ENCODE measurements at regions not wholly inside any gene's neighbourhood (a gene's known extent, or its start where the extent isn't known, plus 50 kb on each side); places are given as distances from the start of the nearest gene placed in this dataset.

DNA sequence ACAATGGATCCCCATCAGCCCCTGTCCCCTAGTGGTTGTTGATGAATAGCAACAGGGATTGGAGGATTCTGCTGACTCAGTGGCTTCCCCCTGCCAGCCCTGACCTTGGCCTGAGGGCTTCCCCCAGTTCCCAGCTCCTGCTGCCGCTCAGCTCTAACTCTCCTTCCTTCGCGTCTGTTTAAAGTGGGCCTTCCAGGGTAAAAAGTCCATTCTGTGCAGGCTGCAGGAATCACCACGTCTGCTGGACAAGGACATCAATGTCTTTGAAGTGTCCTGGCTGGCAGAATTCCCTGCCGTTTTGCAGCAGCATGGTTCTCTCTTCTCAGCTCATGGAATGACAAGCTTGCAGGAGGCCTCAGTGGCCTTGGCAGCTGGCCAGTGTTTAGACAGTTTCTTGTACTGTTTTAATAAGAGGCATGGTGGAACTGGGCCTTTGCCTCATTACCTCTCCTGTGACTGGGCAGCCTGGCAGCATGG lies 152.5 kb upstream of the STX18 start:
- ChIA-PET CTCF (interaction anchor here (0.6 kb wide), 1 partner anchor 514 kb away, joined by 3 read pairs; no protein-coding TSS in a partner anchor), POLR2A (no interaction called here)
- H3K9ac ChIP-seq (replicated peaks; ENCODE audit: extremely low read depth, insufficient read depth, low read length) = no peak overlapping the region
- FAIRE-seq (no peak), DNase-seq (ENCODE audit: low read depth, low spot score) (no peak)
- no peaks in the 10 kb centered on the region for H4K20me1 ChIP-seq (replicated peaks; ENCODE audit: control insufficient read depth, extremely low read depth, insufficient read depth, low read length)
- no peak overlapping the region for H2AFZ ChIP-seq (ENCODE audit: low read depth, low read length)
- H3K27me3 ChIP-seq (ENCODE audit: control insufficient read depth in 2 of 2, insufficient read depth in 2 of 2, low read length in 2 of 2) = no peaks in the 10 kb centered on the region
- intact Hi-C loops (cut with micrococcal nuclease) (no loop called here), dilution Hi-C loops (cut with MboI; ENCODE audit: extremely low pct_ligation_motif_present, low sequenced_read_pairs) (no loop called here)
- H3K4me1 ChIP-seq (ENCODE audit: control insufficient read depth, extremely low read depth, insufficient read depth, low read length) = no peaks in the 10 kb centered on the region
- H3K9me3 ChIP-seq (replicated peaks; ENCODE audit: control insufficient read depth, insufficient read depth, low read length) = no peaks in the 10 kb centered on the region
- H3K4me2 ChIP-seq (ENCODE audit: insufficient read depth, low read length) = no peak overlapping the region
- BruUV-seq (replicated peaks) = no TSS peak
- no peak overlapping the region for H3K27ac ChIP-seq (ENCODE audit: insufficient read depth, low read depth, low read length)
- no peaks in the 10 kb centered on the region for H3K36me3 ChIP-seq (ENCODE audit: control insufficient read depth in 2 of 2, extremely low read depth in 1 of 2, insufficient read depth in 2 of 2, low read length in 2 of 2)
- no peak overlapping the region for H3K4me3 ChIP-seq (replicated peaks in 1 of 3; ENCODE audit: insufficient read depth in 1 of 3, low read depth in 1 of 3, low read length in 3 of 3)
- no peaks in the 10 kb centered on the region for H3K79me2 ChIP-seq (ENCODE audit: control insufficient read depth, insufficient read depth, low read length)
- TF ChIP-seq JUN (IDR thresholded peaks at IDR 0.05; ENCODE audit: borderline replicate concordance, insufficient read depth, insufficient read length, low read depth) (no peak), POLR2AphosphoS5 (IDR thresholded peaks at IDR 0.05; ENCODE audit: insufficient read depth, low read depth, low read length) (no peak)
- TF ChIP-seq, protein P1, sequence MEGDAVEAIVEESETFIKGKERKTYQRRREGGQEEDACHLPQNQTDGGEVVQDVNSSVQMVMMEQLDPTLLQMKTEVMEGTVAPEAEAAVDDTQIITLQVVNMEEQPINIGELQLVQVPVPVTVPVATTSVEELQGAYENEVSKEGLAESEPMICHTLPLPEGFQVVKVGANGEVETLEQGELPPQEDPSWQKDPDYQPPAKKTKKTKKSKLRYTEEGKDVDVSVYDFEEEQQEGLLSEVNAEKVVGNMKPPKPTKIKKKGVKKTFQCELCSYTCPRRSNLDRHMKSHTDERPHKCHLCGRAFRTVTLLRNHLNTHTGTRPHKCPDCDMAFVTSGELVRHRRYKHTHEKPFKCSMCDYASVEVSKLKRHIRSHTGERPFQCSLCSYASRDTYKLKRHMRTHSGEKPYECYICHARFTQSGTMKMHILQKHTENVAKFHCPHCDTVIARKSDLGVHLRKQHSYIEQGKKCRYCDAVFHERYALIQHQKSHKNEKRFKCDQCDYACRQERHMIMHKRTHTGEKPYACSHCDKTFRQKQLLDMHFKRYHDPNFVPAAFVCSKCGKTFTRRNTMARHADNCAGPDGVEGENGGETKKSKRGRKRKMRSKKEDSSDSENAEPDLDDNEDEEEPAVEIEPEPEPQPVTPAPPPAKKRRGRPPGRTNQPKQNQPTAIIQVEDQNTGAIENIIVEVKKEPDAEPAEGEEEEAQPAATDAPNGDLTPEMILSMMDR (IDR thresholded peaks at IDR 0.05; ENCODE audit: extremely low read depth in 1 of 2, insufficient read depth in 1 of 2, low read depth in 1 of 2, low read length in 2 of 2) = peak; percentile 4 to 16
- H3K9me1 ChIP-seq (replicated peaks; ENCODE audit: control insufficient read depth, extremely low read depth, insufficient read depth, low read length) = no peaks in the 10 kb centered on the region

DNA sequence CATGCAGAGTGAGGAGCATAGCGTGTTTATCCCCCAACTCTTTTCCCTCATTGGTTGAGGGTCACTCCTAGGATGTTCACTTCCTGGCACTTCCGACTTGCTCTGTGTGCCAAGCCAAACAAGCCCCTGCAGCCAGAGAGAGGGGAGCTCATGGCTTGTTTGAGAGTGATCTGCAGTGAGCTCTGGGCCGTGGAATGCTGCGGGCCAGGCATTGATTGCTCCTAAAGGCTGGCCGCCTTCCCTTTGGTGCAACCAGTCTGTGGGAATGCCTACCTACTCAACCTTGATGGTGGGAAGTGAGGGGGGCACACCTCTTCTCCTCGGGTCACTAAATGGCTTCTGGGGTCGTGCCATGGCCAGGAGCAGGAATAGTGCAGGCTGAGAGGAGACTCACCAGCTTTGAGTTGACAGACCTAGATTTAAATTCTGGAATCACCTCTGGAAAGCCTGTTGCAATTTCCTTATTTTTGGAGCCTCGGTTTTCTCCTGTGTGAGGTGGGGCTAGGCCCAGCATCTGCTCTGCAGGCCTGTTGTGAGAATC lies 152.0 kb upstream of the STX18 start:
- intact Hi-C loops (cut with micrococcal nuclease) (no loop called here), dilution Hi-C loops (cut with MboI; ENCODE audit: extremely low pct_ligation_motif_present, low sequenced_read_pairs) (no loop called here)
- ChIA-PET POLR2A (no interaction called here), CTCF (interaction anchor here (1.7 kb wide), 1 partner anchor 16 kb away, joined by 4 read pairs; no protein-coding TSS in a partner anchor)
- TF ChIP-seq, protein P1 (IDR thresholded peaks at IDR 0.05; ENCODE audit: extremely low read depth in 1 of 2, insufficient read depth in 1 of 2, low read depth in 1 of 2, low read length in 2 of 2) = no peak
- TF ChIP-seq JUN (IDR thresholded peaks at IDR 0.05; ENCODE audit: borderline replicate concordance, insufficient read depth, insufficient read length, low read depth) (no peak), EZH2 (IDR thresholded peaks at IDR 0.05; ENCODE audit: borderline replicate concordance, low read depth, low read length, severe bottlenecking) (no peak), FOS (IDR thresholded peaks at IDR 0.05; ENCODE audit: borderline replicate concordance, insufficient read depth, low read length) (no peak), MYC (IDR thresholded peaks at IDR 0.05; ENCODE audit: low read depth, low read length) (no peak), POLR2AphosphoS5 (IDR thresholded peaks at IDR 0.05; ENCODE audit: insufficient read depth, low read depth, low read length) (no peak), GATA2 (IDR thresholded peaks at IDR 0.05; ENCODE audit: insufficient read depth, insufficient read length, low read depth, low read length) (no peak), POLR2A (IDR thresholded peaks at IDR 0.05; ENCODE audit: low read depth, low read length) (no peak)
- TF ChIP-seq, protein P2, sequence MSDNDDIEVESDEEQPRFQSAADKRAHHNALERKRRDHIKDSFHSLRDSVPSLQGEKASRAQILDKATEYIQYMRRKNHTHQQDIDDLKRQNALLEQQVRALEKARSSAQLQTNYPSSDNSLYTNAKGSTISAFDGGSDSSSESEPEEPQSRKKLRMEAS (IDR thresholded peaks at IDR 0.05; ENCODE audit: insufficient read depth, insufficient read length) = no peak
- H3K9me1 ChIP-seq (replicated peaks; ENCODE audit: control insufficient read depth, extremely low read depth, insufficient read depth, low read length) = no peaks in the 10 kb centered on the region
- H4K20me1 ChIP-seq (replicated peaks; ENCODE audit: control insufficient read depth, extremely low read depth, insufficient read depth, low read length) = no peaks in the 10 kb centered on the region
- no peaks in the 10 kb centered on the region for H3K79me2 ChIP-seq (ENCODE audit: control insufficient read depth, insufficient read depth, low read length)
- H3K9me3 ChIP-seq (replicated peaks; ENCODE audit: control insufficient read depth, insufficient read depth, low read length) = no peaks in the 10 kb centered on the region
- no peaks in the 10 kb centered on the region for H3K4me1 ChIP-seq (ENCODE audit: control insufficient read depth, extremely low read depth, insufficient read depth, low read length)
- H3K4me3 ChIP-seq (replicated peaks in 1 of 3; ENCODE audit: insufficient read depth in 1 of 3, low read depth in 1 of 3, low read length in 3 of 3) = no peak overlapping the region
- H3K36me3 ChIP-seq (ENCODE audit: control insufficient read depth in 2 of 2, extremely low read depth in 1 of 2, insufficient read depth in 2 of 2, low read length in 2 of 2) = no peaks in the 10 kb centered on the region
- no TSS peak for BruUV-seq (replicated peaks)
- no peaks in the 10 kb centered on the region for H3K27me3 ChIP-seq (ENCODE audit: control insufficient read depth in 2 of 2, insufficient read depth in 2 of 2, low read length in 2 of 2)
- DNase-seq (ENCODE audit: low read depth, low spot score) (no peak), FAIRE-seq (no peak)
- no peak overlapping the region for H3K9ac ChIP-seq (replicated peaks; ENCODE audit: extremely low read depth, insufficient read depth, low read length)
- H3K27ac ChIP-seq (ENCODE audit: insufficient read depth, low read depth, low read length) = no peak overlapping the region
- no peak overlapping the region for H3K4me2 ChIP-seq (ENCODE audit: insufficient read depth, low read length)
- no peak overlapping the region for H2AFZ ChIP-seq (ENCODE audit: low read depth, low read length)

Measured in endothelial cell of umbilical vein (primary cell).